GM23338 (cell line): ENCODE measurements at regions not wholly inside any gene's neighbourhood (a gene's known extent, or its start where the extent isn't known, plus 50 kb on each side); places are given as distances from the start of the nearest gene placed in this dataset.

Experiments used
- ATAC-seq: fragments of 200-7000 bp; cut with Tn5 transposase; 3 replicates; pipeline ENCODE4 v1.9.1; 2020
- DNase-seq: peaks from one replicate; pipeline ENCODE4 v3.0.0-alpha.2; 2015; ENCODE audit warnings: low spot score
- H2AFZ ChIP-seq: fragments of 200-600 bp; sonication (generic); 2 replicates; pipeline ENCODE4 v1.8.0; 2016; ENCODE audit warnings: antibody characterized with exemption, mild to moderate bottlenecking, moderate library complexity
- H3F3A ChIP-seq: fragments of 200-600 bp; sonication (generic); replicated peaks from 2 replicates; pipeline ENCODE4 v1.8.0; 2017; ENCODE audit warnings: antibody characterized with exemption, mixed run types, low read depth
- H3K27ac ChIP-seq: fragments of 200-600 bp; sonication (generic); 2 replicates; pipeline ENCODE4 v1.6.1; 2016; ENCODE audit warnings: low read depth
- H3K27me3 ChIP-seq: fragments of 200-600 bp; sonication (generic); 2 replicates; pipeline ENCODE4 v1.8.0; 2016; ENCODE audit warnings: mild to moderate bottlenecking, mixed run types, moderate library complexity; ENCODE audit not compliant: insufficient read depth
- H3K36me3 ChIP-seq: fragments of 200-600 bp; sonication (generic); 2 replicates; pipeline ENCODE4 v1.8.0; 2016; ENCODE audit warnings: mild to moderate bottlenecking; ENCODE audit not compliant: insufficient read depth
- H3K4me1 ChIP-seq: fragments of 200-600 bp; sonication (generic); 2 replicates; pipeline ENCODE4 v1.8.0; 2016; ENCODE audit warnings: mild to moderate bottlenecking, moderate library complexity; ENCODE audit not compliant: insufficient read depth
- H3K4me2 ChIP-seq: fragments of 200-600 bp; sonication (generic); 2 replicates; pipeline ENCODE4 v1.7.1; 2017; ENCODE audit warnings: mixed run types
- H3K4me3 ChIP-seq: fragments of 200-600 bp; sonication (generic); 2 replicates; pipeline ENCODE4 v1.6.1; 2016; ENCODE audit warnings: mixed run types
- H3K79me2 ChIP-seq: fragments of 200-600 bp; sonication (generic); replicated peaks from 2 replicates; pipeline ENCODE4 v1.8.0; 2017; ENCODE audit warnings: mild to moderate bottlenecking; ENCODE audit not compliant: insufficient read depth
- H3K9me2 ChIP-seq: fragments of 200-600 bp; sonication (generic); 2 replicates; pipeline ENCODE4 v1.8.0; 2017; ENCODE audit not compliant: insufficient read depth
- H4K20me1 ChIP-seq: fragments of 200-600 bp; sonication (generic); replicated peaks from 2 replicates; pipeline ENCODE4 v1.8.0; 2017; ENCODE audit warnings: mild to moderate bottlenecking; ENCODE audit not compliant: insufficient read depth
- H3K27ac Mint-ChIP-seq: 2 replicates; pipeline ENCODE4 v1.8.0; 2020; ENCODE audit warnings: inconsistent platforms, mild to moderate bottlenecking, moderate library complexity, mixed read lengths
- H3K27me3 Mint-ChIP-seq: 3 replicates; pipeline ENCODE4 v1.8.0; 2022; ENCODE audit warnings: low read depth, mild to moderate bottlenecking, moderate library complexity, mixed read lengths, inconsistent platforms; ENCODE audit not compliant: insufficient read depth, poor library complexity
- H3K36me3 Mint-ChIP-seq: 3 replicates; pipeline ENCODE4 v1.8.0; 2021; ENCODE audit warnings: low read depth, mild to moderate bottlenecking, inconsistent platforms, moderate library complexity, mixed read lengths
- H3K4me1 Mint-ChIP-seq: 3 replicates; pipeline ENCODE4 v1.8.0; 2020; ENCODE audit warnings: mild to moderate bottlenecking, inconsistent platforms, mixed read lengths
- H3K4me3 Mint-ChIP-seq: 3 replicates; pipeline ENCODE4 v1.8.0; 2021; ENCODE audit warnings: moderate library complexity, mild to moderate bottlenecking, inconsistent platforms, mixed read lengths
- H3K9me3 Mint-ChIP-seq: 3 replicates; pipeline ENCODE4 v1.8.0; 2020; ENCODE audit warnings: moderate library complexity, mild to moderate bottlenecking, inconsistent platforms, mixed read lengths
- CREB1 ChIP-seq: fragments of 250-450 bp; sonication (Bioruptor Pico); IDR thresholded peaks from 2 replicates; pipeline ENCODE4 v1.5.0; 2020; ENCODE audit warnings: low read depth, mild to moderate bottlenecking, moderate library complexity
- CTCF ChIP-seq, 2 experiments: fragments of 200-600 bp in 1 of 2; sonication (generic) in 1 of 2; conservative IDR thresholded peaks; 2 replicates each; pipeline versions ENCODE4 v1.5.1 to v1.6.1; 2016 to 2017; ENCODE audit warnings: antibody characterized with exemption in 2 of 2, low read depth in 2 of 2, mild to moderate bottlenecking in 2 of 2, moderate library complexity in 1 of 2
- EZH2phosphoT487 ChIP-seq: fragments of 200-600 bp; sonication (generic); IDR thresholded peaks from one replicate; pipeline ENCODE4 v1.8.1; 2018; ENCODE audit warnings: antibody characterized with exemption; ENCODE audit not compliant: unreplicated experiment
- JUNB ChIP-seq: IDR thresholded peaks from one replicate; pipeline ENCODE4 v1.6.1; 2016; ENCODE audit warnings: antibody characterized with exemption; ENCODE audit not compliant: unreplicated experiment
- NANOG ChIP-seq: IDR thresholded peaks from 2 replicates; pipeline ENCODE4 v1.6.1; 2016; ENCODE audit warnings: antibody characterized with exemption, borderline replicate concordance
- POLR2AphosphoS5 ChIP-seq: IDR thresholded peaks from 2 replicates; pipeline ENCODE4 v1.6.1; 2016; ENCODE audit warnings: antibody characterized with exemption, low read depth
- REST ChIP-seq: IDR thresholded peaks from one replicate; pipeline ENCODE4 v1.6.1; 2018; ENCODE audit warnings: antibody characterized with exemption; ENCODE audit not compliant: unreplicated experiment
- STAT1 ChIP-seq: IDR thresholded peaks from one replicate; pipeline ENCODE4 v1.6.1; 2016; ENCODE audit warnings: antibody characterized with exemption; ENCODE audit not compliant: unreplicated experiment
- ZNF114 ChIP-seq: fragments of 250-450 bp; sonication (Bioruptor Pico); IDR thresholded peaks from 2 replicates; pipeline ENCODE4 v1.5.0; 2020; ENCODE audit warnings: mild to moderate bottlenecking, moderate library complexity
- ZNF331 ChIP-seq: fragments of 250-450 bp; sonication (Bioruptor Pico); IDR thresholded peaks from 2 replicates; pipeline ENCODE4 v1.5.0; 2020; ENCODE audit warnings: low read depth, mild to moderate bottlenecking, moderate library complexity

- no peaks in the 10 kb centered on the region for H3F3A ChIP-seq
- Mint-ChIP-seq H3K4me1 (peaks cover 21% of the 10 kb centered on the region), H3K4me3 (no peak overlapping the region), H3K27ac (no peak overlapping the region), H3K36me3 (no peaks in the 10 kb centered on the region; the same call in 2 of the 3 replicates), H3K27me3 (peaks cover 20% of the 10 kb centered on the region), H3K9me3 (peaks cover 2% of the 10 kb centered on the region; the same call in 2 of the 3 replicates)
- no peaks in the 10 kb centered on the region for H3K27me3 ChIP-seq
- H4K20me1 ChIP-seq, result no peaks in the 10 kb centered on the region
- H3K4me3 ChIP-seq, result no peak overlapping the region
- no peaks in the 10 kb centered on the region for H3K79me2 ChIP-seq
- H3K4me1 ChIP-seq, result 0 out of 2 replicates have a peak, but pooled peaks cover 5% of the 10 kb centered on the region
- no peak for ATAC-seq
- H3K9me2 ChIP-seq, result no peaks in the 10 kb centered on the region
- no peak overlapping the region for H2AFZ ChIP-seq
- H3K4me2 ChIP-seq, result no peak overlapping the region
- TF ChIP-seq POLR2AphosphoS5 (no peak), ZNF114 (no peak), EZH2phosphoT487 (no peak)
- no peak overlapping the region for H3K27ac ChIP-seq
- DNase-seq, result no peak
- H3K36me3 ChIP-seq, result no peaks in the 10 kb centered on the region
Measured at GRCh38 chr4:3820016-3820805, 54.0 kb downstream of the ADRA2C start.

- ATAC-seq, result peak; percentile 11; the same call in 2 of the 3 replicates
- Histone ChIP-seq H3K4me2 (no peak overlapping the region), H3F3A (no peaks in the 10 kb centered on the region), H4K20me1 (no peaks in the 10 kb centered on the region), H3K36me3 (no peaks in the 10 kb centered on the region), H3K4me3 (no peak overlapping the region), H2AFZ (no peak overlapping the region), H3K27me3 (no peaks in the 10 kb centered on the region), H3K4me1 (0 out of 2 replicates have a peak, but pooled peaks cover 5% of the 10 kb centered on the region), H3K79me2 (no peaks in the 10 kb centered on the region), H3K9me2 (no peaks in the 10 kb centered on the region), H3K27ac (no peak overlapping the region)
- no peak for DNase-seq
- Mint-ChIP-seq H3K27ac (no peak overlapping the region), H3K4me1 (peaks cover 21% of the 10 kb centered on the region), H3K4me3 (no peak overlapping the region), H3K27me3 (peaks cover 21% of the 10 kb centered on the region), H3K36me3 (no peaks in the 10 kb centered on the region; the same call in 2 of the 3 replicates), H3K9me3 (peaks cover 2% of the 10 kb centered on the region; the same call in 2 of the 3 replicates)
- TF ChIP-seq ZNF114 (no peak), STAT1 (no peak), NANOG (no peak), JUNB (no peak), REST (no peak), CTCF (conservative IDR thresholded peaks at IDR 0.05; ENCODE audit: low read depth in 2 of 2) (no peak), CREB1 (CRISPR knock-in tag) (no peak), ZNF331 (CRISPR knock-in tag) (no peak)
Measured at GRCh38 chr4:3820806-3821579, 54.8 kb downstream of the ADRA2C start.
